HL-60 (cell line): ENCODE measurements at regions not wholly inside any gene's neighbourhood (a gene's known extent, or its start where the extent isn't known, plus 50 kb on each side); places are given as distances from the start of the nearest gene placed in this dataset. TPM values are rescaled to one million over a fixed set of nuclear protein-coding genes. Genes with fewer than 3 reads are reported as not detected.
"Not testable (repeated sequence)": the region's sequence is repeated elsewhere in the genome, so short reads cannot be mapped to it uniquely, and the experiment has no call there.

Experiments
- DNase-seq, 2 experiments: peaks; one replicate each; pipeline ENCODE4 v3.0.0-alpha.2; 2010 to 2020; ENCODE audit warnings: low read depth in 1 of 2, low spot score in 1 of 2
- H3K27ac ChIP-seq: fragments of 250-450 bp; sonication (Bioruptor Pico); replicated peaks from 2 replicates; pipeline ENCODE4 v1.5.1; 2020; ENCODE audit warnings: mild to moderate bottlenecking, moderate library complexity
- H3K27me3 ChIP-seq: fragments of 250-450 bp; sonication (Bioruptor Pico); 2 replicates; pipeline ENCODE4 v1.5.1; 2021; ENCODE audit warnings: mild to moderate bottlenecking, moderate library complexity; ENCODE audit not compliant: insufficient read depth, poor library complexity, severe bottlenecking
- H3K4me3 ChIP-seq: replicated peaks from 2 replicates; pipeline ENCODE4 v1.5.1; 2011; ENCODE audit warnings: mild to moderate bottlenecking, control low read depth, low read length; ENCODE audit not compliant: insufficient read depth
- GABPA ChIP-seq: IDR thresholded peaks from 2 replicates; pipeline ENCODE4 v1.6.1; 2012; ENCODE audit warnings: low read depth
- POLR2AphosphoS5 ChIP-seq: IDR thresholded peaks from 2 replicates; pipeline ENCODE4 v1.6.1; 2012; ENCODE audit warnings: low read depth
- SPI1 ChIP-seq: IDR thresholded peaks from 2 replicates; pipeline ENCODE4 v1.6.1; 2012; ENCODE audit warnings: low read depth, mild to moderate bottlenecking, borderline replicate concordance
- microRNA-seq: library from miRNA; unstranded; fragments of <30 nt; microRNA quantifications from one replicate; pipeline ENCODE4, GENCODE V29; 2018
- TF ChIP-seq, protein P1 (sequence below): IDR thresholded peaks from one replicate; pipeline ENCODE4 v1.5.1; 2011; ENCODE audit warnings: low read length, control low read depth, inconsistent platforms; ENCODE audit not compliant: insufficient read depth
- TF ChIP-seq, protein P2 (sequence below): IDR thresholded peaks from 2 replicates; pipeline ENCODE4 v1.6.1; 2012; ENCODE audit warnings: low read depth; ENCODE audit not compliant: insufficient replicate concordance

DNA sequence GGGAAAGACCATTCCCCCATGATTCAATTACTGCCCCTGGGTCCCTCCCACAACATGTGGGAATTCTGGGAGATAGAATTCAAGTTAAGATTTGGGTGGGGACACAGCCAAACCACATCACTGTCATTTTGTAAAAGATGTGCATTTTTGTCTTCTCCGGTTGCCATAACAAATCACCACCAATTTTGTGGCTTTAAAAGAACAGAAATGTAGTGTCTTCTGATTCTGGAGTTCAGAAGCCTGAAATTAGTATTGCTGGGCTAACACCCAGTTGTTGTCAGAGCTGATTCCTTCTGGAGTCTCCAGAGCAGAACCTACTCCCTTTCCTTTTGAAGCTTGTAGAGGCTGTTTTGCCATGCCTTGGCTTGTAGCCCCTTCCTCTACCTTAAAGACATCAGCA is 54.1 kb upstream of the DHRSX start:
- TF ChIP-seq GABPA: no peak
- Histone ChIP-seq H3K27me3 (no peaks in the 10 kb centered on the region), H3K4me3 (no peak overlapping the region), H3K27ac (no peak overlapping the region)
- no peak for DNase-seq

DNA sequence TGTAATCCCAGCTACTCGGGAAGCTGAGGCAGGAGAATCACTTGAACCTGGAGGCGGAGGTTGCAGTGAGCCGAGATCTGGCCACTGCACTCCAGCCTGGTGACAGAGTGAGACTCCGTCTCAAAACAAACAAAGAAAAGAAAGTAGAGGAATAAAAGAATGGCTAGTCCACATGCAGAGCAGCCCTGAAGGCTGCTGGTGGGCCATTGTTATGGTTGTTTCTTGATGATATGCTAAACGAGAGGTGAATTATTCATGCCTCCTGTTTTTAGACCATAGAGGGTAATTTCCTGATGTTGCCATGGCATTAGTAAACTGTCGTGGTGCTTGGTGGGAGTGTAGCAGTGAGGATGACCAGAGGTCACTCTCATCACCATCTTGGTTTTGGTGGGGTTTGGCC is 53.3 kb upstream of the DHRSX start:
- H3K27ac ChIP-seq, H3K27me3 ChIP-seq, DNase-seq, H3K4me3 ChIP-seq: not testable (repeated sequence)

DNA sequence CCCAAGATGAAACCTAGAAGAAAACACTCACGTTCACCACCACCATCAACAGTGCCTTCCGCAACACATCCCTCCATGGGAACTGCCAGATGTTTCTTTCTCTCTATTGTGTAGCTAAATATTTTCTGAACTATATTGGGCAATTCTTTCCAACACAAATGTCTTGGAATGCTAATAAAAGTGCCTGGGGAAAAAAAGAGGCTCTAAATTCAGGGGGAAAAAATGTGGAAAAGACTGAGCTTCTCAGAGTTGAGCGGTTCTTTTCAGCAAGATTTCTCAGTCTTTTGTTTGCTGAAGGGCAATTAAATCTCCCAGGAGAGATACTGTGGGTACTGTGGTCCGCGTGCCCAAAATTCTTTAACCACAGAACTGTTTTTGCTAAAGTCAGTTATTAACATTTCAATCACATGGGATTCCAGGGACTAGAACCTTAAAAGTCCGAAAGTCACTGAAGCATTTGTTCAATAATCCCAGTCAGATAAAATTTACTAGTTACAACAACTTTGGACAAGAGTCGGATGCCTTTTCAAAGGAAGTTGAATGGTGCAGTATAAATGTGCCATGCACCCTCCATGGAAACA is 51.9 kb upstream of the DHRSX start:
- no peak overlapping the region for H3K27ac ChIP-seq
- DNase-seq: no peak
- no peaks in the 10 kb centered on the region for H3K27me3 ChIP-seq
- TF ChIP-seq POLR2AphosphoS5: no peak
- TF ChIP-seq, protein P1, sequence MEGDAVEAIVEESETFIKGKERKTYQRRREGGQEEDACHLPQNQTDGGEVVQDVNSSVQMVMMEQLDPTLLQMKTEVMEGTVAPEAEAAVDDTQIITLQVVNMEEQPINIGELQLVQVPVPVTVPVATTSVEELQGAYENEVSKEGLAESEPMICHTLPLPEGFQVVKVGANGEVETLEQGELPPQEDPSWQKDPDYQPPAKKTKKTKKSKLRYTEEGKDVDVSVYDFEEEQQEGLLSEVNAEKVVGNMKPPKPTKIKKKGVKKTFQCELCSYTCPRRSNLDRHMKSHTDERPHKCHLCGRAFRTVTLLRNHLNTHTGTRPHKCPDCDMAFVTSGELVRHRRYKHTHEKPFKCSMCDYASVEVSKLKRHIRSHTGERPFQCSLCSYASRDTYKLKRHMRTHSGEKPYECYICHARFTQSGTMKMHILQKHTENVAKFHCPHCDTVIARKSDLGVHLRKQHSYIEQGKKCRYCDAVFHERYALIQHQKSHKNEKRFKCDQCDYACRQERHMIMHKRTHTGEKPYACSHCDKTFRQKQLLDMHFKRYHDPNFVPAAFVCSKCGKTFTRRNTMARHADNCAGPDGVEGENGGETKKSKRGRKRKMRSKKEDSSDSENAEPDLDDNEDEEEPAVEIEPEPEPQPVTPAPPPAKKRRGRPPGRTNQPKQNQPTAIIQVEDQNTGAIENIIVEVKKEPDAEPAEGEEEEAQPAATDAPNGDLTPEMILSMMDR: no peak
- TF ChIP-seq, protein P2, sequence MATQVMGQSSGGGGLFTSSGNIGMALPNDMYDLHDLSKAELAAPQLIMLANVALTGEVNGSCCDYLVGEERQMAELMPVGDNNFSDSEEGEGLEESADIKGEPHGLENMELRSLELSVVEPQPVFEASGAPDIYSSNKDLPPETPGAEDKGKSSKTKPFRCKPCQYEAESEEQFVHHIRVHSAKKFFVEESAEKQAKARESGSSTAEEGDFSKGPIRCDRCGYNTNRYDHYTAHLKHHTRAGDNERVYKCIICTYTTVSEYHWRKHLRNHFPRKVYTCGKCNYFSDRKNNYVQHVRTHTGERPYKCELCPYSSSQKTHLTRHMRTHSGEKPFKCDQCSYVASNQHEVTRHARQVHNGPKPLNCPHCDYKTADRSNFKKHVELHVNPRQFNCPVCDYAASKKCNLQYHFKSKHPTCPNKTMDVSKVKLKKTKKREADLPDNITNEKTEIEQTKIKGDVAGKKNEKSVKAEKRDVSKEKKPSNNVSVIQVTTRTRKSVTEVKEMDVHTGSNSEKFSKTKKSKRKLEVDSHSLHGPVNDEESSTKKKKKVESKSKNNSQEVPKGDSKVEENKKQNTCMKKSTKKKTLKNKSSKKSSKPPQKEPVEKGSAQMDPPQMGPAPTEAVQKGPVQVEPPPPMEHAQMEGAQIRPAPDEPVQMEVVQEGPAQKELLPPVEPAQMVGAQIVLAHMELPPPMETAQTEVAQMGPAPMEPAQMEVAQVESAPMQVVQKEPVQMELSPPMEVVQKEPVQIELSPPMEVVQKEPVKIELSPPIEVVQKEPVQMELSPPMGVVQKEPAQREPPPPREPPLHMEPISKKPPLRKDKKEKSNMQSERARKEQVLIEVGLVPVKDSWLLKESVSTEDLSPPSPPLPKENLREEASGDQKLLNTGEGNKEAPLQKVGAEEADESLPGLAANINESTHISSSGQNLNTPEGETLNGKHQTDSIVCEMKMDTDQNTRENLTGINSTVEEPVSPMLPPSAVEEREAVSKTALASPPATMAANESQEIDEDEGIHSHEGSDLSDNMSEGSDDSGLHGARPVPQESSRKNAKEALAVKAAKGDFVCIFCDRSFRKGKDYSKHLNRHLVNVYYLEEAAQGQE: no peak
- no peak for TF ChIP-seq SPI1
- TF ChIP-seq GABPA: no peak
- H3K4me3 ChIP-seq: no peak overlapping the region

DNA sequence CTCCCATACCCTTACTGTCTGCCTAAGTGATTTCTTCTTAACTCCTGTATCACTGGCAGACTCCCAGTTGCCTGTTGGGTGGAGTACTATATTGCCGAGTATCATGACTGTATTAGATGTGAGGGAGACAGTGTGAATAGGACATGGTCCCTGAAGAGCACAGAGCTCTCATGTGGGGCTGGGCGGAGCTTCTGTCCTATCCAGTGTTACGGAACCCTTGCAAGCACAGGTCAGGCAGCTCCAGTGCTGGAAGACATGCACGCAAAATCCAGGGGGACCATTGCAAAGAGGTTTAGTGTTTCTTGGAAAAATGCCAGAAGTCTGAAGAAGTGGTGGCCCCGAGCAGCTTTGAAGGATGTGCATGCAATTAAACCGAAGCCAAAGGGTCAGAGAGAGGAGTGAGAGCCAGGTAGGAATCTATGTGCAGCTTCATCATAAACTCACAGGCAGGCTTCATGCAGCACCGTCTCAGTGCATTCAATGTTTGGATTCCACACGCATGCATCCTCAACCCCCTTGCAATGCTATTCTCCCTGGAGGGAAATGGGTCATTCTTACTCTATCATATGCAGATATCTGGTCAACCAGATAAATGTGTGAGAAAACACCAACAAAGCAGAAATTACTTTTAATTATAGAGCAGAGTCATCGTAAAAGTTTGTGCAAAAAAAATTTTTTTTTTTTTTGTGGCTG is 49.7 kb upstream of the DHRSX start:
- H3K27me3 ChIP-seq: no peaks in the 10 kb centered on the region
- DNase-seq: no peak
- TF ChIP-seq SPI1 (no peak), GABPA (no peak), POLR2AphosphoS5 (no peak)
- TF ChIP-seq, protein P2: no peak
- TF ChIP-seq, protein P1: no peak
- H3K27ac ChIP-seq: no peak overlapping the region
- H3K4me3 ChIP-seq: no peak overlapping the region

Small RNA genes in the stretch of these regions (microRNA-seq; reads per million reads assigned to microRNA genes)
- not detected for gene MIR6089
